ENCODE measurements at regions not wholly inside any gene's neighbourhood (a gene's known extent, or its start where the extent isn't known, plus 50 kb on each side); places are given as distances from the start of the nearest gene placed in this dataset.

DNA sequence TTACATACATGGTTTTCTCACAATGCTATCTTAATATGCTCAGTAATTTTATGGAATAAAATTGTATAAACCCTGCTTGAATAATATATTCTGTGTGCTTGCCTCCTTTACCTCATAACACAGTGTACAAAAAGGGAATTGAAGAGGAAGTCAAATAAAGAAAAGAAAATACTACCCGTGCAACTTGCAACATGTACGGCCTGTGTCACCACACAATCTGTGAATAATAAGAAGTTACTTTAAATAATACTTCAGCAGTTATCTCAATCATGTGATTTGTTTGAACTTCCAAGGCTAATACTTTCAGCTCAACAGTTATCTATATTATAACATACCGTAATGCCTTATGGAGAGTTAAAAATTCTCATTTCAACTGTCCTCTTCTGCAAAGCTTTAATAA is 58.1 kb upstream of the SATB1 start:
- H3K36me3 ChIP-seq (ENCODE audit: control insufficient read depth, insufficient read depth, low read length): no peaks in the 10 kb centered on the region
- no peak overlapping the region for H3K27ac ChIP-seq (ENCODE audit: low read depth, low read length)
- no peak overlapping the region for H3K9ac ChIP-seq (ENCODE audit: low read depth, low read length)
- no peak overlapping the region for H3K4me3 ChIP-seq (ENCODE audit: low read depth, low read length)
- no peaks in the 10 kb centered on the region for H3K9me3 ChIP-seq (ENCODE audit: control insufficient read depth, insufficient read depth, low read length)
- no peaks in the 10 kb centered on the region for H3K4me1 ChIP-seq (ENCODE audit: control insufficient read depth, insufficient read depth, low read length)
- H3K27me3 ChIP-seq (ENCODE audit: control insufficient read depth, insufficient read depth, low read length): no peaks in the 10 kb centered on the region

DNA sequence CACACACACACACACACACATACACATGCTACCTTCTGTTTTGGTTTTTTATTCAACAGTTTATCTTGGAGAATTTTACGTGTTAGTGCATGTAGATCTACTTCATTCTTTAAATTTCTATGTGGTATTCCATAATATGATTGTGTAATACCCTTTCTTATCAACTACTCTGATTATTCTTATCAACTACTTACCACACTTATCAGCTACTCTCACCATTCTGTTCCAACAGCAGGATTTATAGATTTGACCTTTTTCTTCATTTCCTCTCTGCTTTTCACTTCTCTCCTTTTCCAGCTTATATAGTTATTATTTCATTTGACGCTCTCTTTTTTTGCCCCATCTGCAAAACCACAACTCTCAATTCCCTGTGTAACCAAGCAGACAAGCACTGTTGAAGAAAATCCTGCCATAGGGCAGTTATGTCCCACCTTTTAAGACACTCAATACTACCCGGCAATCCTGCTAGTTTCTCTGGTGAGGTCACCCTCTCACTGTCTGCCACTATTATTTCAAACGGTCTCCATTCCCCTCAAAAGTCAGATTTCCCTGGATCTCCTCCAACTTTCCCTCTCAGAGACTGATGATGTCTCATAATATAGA is 56.9 kb upstream of the SATB1 start:
- Histone ChIP-seq H3K27ac (ENCODE audit: low read depth, low read length) (no peak overlapping the region), H3K4me1 (ENCODE audit: control insufficient read depth, insufficient read depth, low read length) (no peaks in the 10 kb centered on the region), H3K9me3 (ENCODE audit: control insufficient read depth, insufficient read depth, low read length) (no peaks in the 10 kb centered on the region), H3K27me3 (ENCODE audit: control insufficient read depth, insufficient read depth, low read length) (no peaks in the 10 kb centered on the region), H3K4me3 (ENCODE audit: low read depth, low read length) (no peak overlapping the region), H3K36me3 (ENCODE audit: control insufficient read depth, insufficient read depth, low read length) (no peaks in the 10 kb centered on the region), H3K9ac (ENCODE audit: low read depth, low read length) (no peak overlapping the region)

DNA sequence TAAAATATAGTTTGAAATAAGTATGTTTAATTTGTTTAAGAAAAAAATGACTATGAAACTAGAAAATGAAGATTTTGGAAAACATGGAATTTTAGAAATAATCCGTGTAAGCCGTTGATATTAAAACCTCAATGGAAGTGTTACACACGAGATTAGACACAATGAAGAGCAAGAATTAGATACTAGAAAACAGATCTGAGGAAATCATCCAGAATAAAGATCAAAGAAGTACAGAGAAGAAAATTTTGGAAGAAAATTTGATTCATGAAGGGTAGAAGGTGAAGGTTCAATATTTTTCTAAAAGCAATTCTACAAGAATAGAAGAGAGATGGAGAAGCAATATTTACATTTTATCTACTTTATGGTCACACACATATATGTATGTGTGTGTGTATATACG is 52.5 kb upstream of the SATB1 start:
- H3K4me1 ChIP-seq (ENCODE audit: control insufficient read depth, insufficient read depth, low read length): no peaks in the 10 kb centered on the region
- H3K27ac ChIP-seq (ENCODE audit: low read depth, low read length): no peak overlapping the region

More for the DNA sequence above, 52.5 kb upstream of the SATB1 start:
- H3K4me3 ChIP-seq (ENCODE audit: low read depth, low read length): no peak overlapping the region
- no peak overlapping the region for H3K9ac ChIP-seq (ENCODE audit: low read depth, low read length)
- no peaks in the 10 kb centered on the region for H3K27me3 ChIP-seq (ENCODE audit: control insufficient read depth, insufficient read depth, low read length)
- no peaks in the 10 kb centered on the region for H3K36me3 ChIP-seq (ENCODE audit: control insufficient read depth, insufficient read depth, low read length)
- H3K9me3 ChIP-seq (ENCODE audit: control insufficient read depth, insufficient read depth, low read length): no peaks in the 10 kb centered on the region

All from HUES48 (cell line).